LNCAP (cell line): ENCODE measurements at regions not wholly inside any gene's neighbourhood (a gene's known extent, or its start where the extent isn't known, plus 50 kb on each side); places are given as distances from the start of the nearest gene placed in this dataset.

Source experiments
- TF ChIP-seq, protein P1 (sequence below): fragments of 450-650 bp; IDR thresholded peaks from 2 replicates; pipeline ENCODE4 v1.5.1; 2017; ENCODE audit warnings: mild to moderate bottlenecking

DNA sequence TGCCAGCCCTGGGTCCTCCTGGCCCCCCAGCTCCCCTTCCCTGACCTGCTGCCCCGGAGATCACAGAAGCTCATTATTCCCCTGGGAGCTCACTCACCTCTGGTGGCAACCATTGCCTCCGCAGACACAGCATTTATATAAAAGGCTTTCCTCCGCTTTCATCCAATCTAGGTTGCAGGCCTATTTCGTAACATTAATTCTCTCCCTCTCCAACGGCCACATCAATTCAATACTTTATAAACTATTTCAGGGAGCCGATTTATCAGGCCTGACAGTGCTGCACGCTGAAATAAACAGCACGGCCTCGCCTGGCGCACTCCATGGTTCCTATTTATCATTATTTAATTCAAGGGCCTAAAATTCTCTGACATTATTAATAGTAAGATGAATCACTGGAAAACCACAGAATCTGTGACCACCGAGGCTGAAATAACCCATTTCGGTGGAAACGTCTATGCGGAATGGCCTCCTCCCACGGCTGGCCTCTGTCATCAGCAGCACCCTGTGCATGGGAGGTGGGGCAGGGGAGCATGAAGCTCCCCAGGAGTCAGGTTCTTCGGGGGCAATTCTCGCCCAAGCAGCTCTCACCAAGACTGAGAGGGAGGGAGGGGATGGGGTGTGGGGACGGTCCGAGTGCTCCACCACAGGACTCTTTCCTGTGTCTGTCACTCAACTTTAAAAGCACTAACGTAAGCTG is 249.3 kb upstream of the PFKP start:
- TF ChIP-seq, protein P1, sequence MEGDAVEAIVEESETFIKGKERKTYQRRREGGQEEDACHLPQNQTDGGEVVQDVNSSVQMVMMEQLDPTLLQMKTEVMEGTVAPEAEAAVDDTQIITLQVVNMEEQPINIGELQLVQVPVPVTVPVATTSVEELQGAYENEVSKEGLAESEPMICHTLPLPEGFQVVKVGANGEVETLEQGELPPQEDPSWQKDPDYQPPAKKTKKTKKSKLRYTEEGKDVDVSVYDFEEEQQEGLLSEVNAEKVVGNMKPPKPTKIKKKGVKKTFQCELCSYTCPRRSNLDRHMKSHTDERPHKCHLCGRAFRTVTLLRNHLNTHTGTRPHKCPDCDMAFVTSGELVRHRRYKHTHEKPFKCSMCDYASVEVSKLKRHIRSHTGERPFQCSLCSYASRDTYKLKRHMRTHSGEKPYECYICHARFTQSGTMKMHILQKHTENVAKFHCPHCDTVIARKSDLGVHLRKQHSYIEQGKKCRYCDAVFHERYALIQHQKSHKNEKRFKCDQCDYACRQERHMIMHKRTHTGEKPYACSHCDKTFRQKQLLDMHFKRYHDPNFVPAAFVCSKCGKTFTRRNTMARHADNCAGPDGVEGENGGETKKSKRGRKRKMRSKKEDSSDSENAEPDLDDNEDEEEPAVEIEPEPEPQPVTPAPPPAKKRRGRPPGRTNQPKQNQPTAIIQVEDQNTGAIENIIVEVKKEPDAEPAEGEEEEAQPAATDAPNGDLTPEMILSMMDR: no peak

DNA sequence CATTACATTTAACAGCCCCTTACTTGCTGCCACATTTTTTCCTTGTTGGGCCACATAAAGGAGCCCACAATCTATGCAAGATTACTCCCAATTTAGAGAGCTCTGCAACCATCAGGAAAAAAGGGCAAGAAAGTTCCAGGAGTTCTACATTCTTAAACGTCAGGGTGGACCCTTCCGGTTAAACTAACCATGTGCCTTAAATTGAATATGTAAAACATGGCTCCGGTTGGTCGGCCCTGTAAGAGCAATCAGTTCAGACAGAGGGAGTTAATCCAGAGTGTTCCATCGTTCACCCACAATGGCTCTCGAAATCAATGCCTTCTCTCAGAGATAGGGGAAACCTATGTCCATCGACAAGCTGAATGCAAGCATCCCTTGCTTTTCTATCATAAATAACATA is 253.7 kb upstream of the PFKP start:
- TF ChIP-seq, protein P1: no peak

DNA sequence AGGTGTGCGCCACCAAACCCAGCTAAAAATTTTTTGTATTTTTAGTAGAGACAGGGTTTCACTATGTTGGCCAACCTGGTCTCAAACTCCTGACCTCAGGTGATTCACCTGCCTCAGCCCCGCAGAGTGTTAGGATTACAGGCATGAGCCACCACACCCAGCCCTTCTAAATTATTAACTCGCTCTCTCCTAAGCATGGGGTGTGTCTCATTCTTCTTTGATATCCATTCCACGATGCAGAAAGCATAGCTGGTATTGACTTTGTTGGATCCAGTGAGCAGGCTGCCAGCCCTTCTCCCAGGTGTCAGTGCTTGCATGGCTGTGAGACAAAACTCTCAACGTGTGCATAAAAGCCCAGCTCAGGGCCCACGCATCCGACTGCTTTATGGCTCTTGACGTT is 254.1 kb upstream of the PFKP start:
- TF ChIP-seq, protein P1: no peak

DNA sequence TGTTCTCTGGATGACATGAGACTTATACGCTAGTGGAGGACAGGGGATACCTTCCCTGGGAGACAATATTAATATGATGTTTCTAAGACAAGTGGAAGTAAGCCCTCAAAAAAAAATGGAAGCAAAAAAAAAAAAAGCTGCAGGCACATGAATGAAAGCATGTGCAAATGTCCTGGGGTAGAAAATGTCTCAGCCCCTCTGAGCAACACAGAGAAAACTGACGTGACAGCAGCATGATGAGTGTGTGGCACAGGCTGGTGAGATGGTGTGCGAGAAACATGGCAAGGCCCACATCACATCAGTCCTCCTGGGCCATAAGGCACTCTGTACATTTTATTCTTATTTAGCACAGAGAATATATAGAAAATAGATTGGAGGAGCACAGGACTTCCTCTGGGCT is 254.7 kb upstream of the PFKP start:
- TF ChIP-seq, protein P1: no peak

DNA sequence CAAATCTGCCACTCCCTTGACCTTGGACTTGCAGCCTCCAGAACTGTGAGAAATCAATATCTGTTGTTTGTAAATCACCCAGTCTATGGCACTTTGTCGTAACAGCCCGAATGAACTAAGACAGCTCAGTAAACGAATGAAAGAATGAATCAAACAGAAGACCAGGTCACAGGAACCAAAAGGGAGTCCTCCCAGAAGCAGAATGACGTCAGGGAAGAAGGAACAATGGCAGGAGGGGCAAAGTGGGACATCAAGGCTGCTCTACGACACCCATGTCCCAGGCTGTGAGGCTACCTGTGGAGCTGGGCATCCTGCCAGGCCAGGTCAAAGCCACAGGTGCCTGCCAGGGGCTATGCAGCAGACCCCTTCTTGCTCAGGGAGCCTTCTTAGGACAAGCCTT is 267.2 kb upstream of the PFKP start:
- TF ChIP-seq, protein P1: no peak

DNA sequence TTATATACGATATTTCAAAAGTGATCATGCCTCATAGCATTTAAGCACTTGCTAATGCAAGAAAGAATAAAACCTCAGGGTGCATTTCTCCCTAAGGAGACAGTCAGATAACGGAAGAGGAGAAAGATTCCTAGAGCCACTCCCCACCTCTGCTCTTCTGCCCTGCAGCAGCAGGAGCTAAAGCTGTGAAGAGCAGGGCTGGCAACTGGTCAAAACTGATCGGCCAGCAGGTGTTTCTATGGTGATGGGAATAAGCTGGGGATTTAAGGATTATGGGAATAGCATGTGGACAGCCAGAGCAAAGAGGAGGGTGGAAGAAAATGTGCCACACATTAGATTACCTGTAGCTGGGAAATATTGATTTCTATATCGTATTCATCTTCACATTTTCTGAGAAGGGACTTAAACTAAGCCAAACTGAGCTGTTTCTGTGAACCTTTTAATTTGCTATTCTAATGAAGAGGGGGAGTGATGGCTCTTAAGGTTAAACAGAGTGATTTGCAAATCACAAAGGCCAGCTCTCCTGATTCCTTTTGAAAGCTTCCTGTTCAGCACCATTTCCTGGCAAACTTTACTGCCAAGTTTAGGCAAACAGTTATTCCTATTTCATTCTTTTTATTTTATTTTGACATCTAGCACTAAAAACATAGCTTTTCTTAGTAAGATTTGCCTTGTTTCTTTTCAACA is 268.9 kb upstream of the PFKP start:
- TF ChIP-seq, protein P1: no peak

DNA sequence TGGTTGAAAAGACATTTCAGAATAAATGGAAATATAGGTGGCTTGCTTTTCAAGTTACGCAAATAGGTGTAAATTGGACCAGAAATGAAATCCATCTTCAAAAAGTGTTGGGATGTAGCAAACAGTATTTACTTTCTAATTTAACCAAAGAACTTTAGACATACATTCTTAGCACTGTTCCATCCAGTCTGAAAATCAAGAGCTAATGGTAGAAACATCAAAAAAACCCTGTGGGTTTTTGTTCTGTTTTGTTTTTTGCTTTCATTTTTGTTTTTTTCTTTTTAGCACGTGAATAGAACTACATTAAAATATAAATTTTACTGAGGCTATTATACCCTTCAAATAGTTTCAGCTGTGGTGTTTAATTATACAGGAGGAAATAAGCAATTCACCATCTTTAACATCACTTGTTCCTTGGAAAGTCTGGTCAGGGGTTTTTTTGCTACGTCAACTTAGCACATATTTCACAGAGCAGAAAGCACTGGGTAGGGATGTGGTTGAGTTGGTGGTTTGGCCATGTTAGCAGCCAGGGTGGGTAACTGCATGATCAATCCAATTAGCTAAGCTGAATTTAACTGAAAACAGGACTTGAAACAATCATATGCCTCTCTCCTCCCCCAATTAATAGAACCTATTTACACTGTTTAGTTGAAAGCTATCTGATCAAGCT is 275.4 kb upstream of the PFKP start:
- TF ChIP-seq, protein P1: no peak
